HepG2 (cell line): ENCODE measurements at regions not wholly inside any gene's neighbourhood (a gene's known extent, or its start where the extent isn't known, plus 50 kb on each side); places are given as distances from the start of the nearest gene placed in this dataset.

Experiments
- BHLHE40 ChIP-seq: IDR thresholded peaks from 2 replicates; pipeline ENCODE4 v1.6.1; 2011; ENCODE audit warnings: low read length, improper control_type of control experiment
- BRCA1 ChIP-seq: sonication (generic); formaldehyde crosslinking; IDR thresholded peaks from 2 replicates; pipeline ENCODE4 v1.4.0; 2020; ENCODE audit warnings: missing genetic modification reagents
- CTCF ChIP-seq: sonication (generic); formaldehyde crosslinking; IDR thresholded peaks from 2 replicates; pipeline ENCODE4 v1.5.0; 2020; ENCODE audit warnings: mild to moderate bottlenecking, missing genetic modification reagents, moderate library complexity
- FOXK1 ChIP-seq: sonication (generic); formaldehyde crosslinking; IDR thresholded peaks from 2 replicates; pipeline ENCODE4 v1.4.0; 2020; ENCODE audit warnings: low read depth, missing genetic modification reagents, borderline replicate concordance
- KDM4B ChIP-seq: sonication (generic); formaldehyde crosslinking; IDR thresholded peaks from 2 replicates; pipeline ENCODE4 v1.4.0; 2020; ENCODE audit warnings: missing genetic modification reagents
- MYC ChIP-seq: sonication (generic); formaldehyde crosslinking; IDR thresholded peaks from 2 replicates; pipeline ENCODE4 v1.9.0; 2021; ENCODE audit warnings: missing genetic modification reagents, borderline replicate concordance
- RBM39 ChIP-seq: fragments of 200-400 bp; formaldehyde crosslinking; IDR thresholded peaks from one replicate; pipeline ENCODE4 v1.6.1; 2018; ENCODE audit warnings: antibody characterized with exemption, mild to moderate bottlenecking, low read depth, low read length; ENCODE audit not compliant: poor library complexity, severe bottlenecking
- TAF1 ChIP-seq: sonication (generic); formaldehyde crosslinking; IDR thresholded peaks from 2 replicates; pipeline ENCODE4 v1.4.0; 2020; ENCODE audit warnings: missing genetic modification reagents
- USF2 ChIP-seq, 2 experiments: sonication (generic) in 1 of 2; formaldehyde crosslinking in 1 of 2; IDR thresholded peaks; 2 replicates each; pipeline versions ENCODE4 v1.5.1 to v1.6.1; 2011 to 2020; ENCODE audit warnings: borderline replicate concordance in 1 of 2, low read depth in 1 of 2, low read length in 1 of 2, mild to moderate bottlenecking in 1 of 2, missing genetic modification reagents in 1 of 2, moderate library complexity in 1 of 2
- ZBTB2 ChIP-seq: sonication (generic); formaldehyde crosslinking; IDR thresholded peaks from 2 replicates; pipeline ENCODE4 v1.8.0; 2022; ENCODE audit warnings: low read depth, missing genetic modification reagents
- ZC3H13 ChIP-seq: sonication (generic); formaldehyde crosslinking; IDR thresholded peaks from 2 replicates; pipeline ENCODE4 v1.8.1; 2023; ENCODE audit warnings: mild to moderate bottlenecking, missing genetic modification reagents, moderate library complexity
- ZFP62 ChIP-seq: sonication (generic); formaldehyde crosslinking; IDR thresholded peaks from 2 replicates; pipeline ENCODE4 v1.4.0; 2020; ENCODE audit warnings: missing genetic modification reagents
- ZFX ChIP-seq: sonication (generic); formaldehyde crosslinking; IDR thresholded peaks from 2 replicates; pipeline ENCODE4 v1.4.0; 2020; ENCODE audit warnings: mild to moderate bottlenecking, low read depth, missing genetic modification reagents, moderate library complexity
- ZNF639 ChIP-seq: conservative IDR thresholded peaks from 2 replicates; pipeline ENCODE4 v1.6.1; 2018; ENCODE audit warnings: missing genetic modification reagents

GRCh38 chr3:80086426-80086825, 318.6 kb upstream of the ROBO1 start:
- TF ChIP-seq CTCF (CRISPR knock-in tag) (no peak), USF2 (IDR thresholded peaks at IDR 0.05; ENCODE audit: low read depth, low read length) (no peak), USF2 (CRISPR knock-in tag; IDR thresholded peaks at IDR 0.05; ENCODE audit: borderline replicate concordance) (no peak), ZFP62 (CRISPR knock-in tag) (no peak), ZFX (no peak), ZBTB2 (CRISPR knock-in tag) (no peak), KDM4B (no peak), FOXK1 (CRISPR knock-in tag) (no peak), BHLHE40 (no peak), MYC (CRISPR knock-in tag) (no peak), RBM39 (no peak), BRCA1 (no peak), ZNF639 (CRISPR knock-in tag) (no peak), TAF1 (CRISPR knock-in tag) (no peak), ZC3H13 (CRISPR knock-in tag) (no peak)
